Effector memory CD4-positive, alpha-beta T cell (primary cell): ENCODE measurements at regions not wholly inside any gene's neighbourhood (a gene's known extent, or its start where the extent isn't known, plus 50 kb on each side); places are given as distances from the start of the nearest gene placed in this dataset.

Experiments used
- DNase-seq, 3 donors: peaks; one replicate each; pipeline ENCODE4 v3.0.0-alpha.2; 2020
- H3K27ac ChIP-seq: 2 replicates; pipeline ENCODE4 v1.7.0; 2013; ENCODE audit warnings: mild to moderate bottlenecking, low read length, moderate library complexity; ENCODE audit not compliant: insufficient read depth, poor library complexity, severe bottlenecking
- H3K27me3 ChIP-seq: replicated peaks from 2 replicates; pipeline ENCODE4 v1.7.0; 2013; ENCODE audit warnings: mild to moderate bottlenecking, low read length; ENCODE audit not compliant: insufficient read depth, control insufficient read depth, poor library complexity, severe bottlenecking
- H3K36me3 ChIP-seq: 2 replicates; pipeline ENCODE4 v1.7.0; 2013; ENCODE audit warnings: mild to moderate bottlenecking, low read length, moderate library complexity; ENCODE audit not compliant: control insufficient read depth, insufficient read depth
- H3K4me1 ChIP-seq: 2 replicates; pipeline ENCODE4 v1.7.0; 2013; ENCODE audit warnings: low read length, mild to moderate bottlenecking; ENCODE audit not compliant: control insufficient read depth, insufficient read depth, poor library complexity, severe bottlenecking
- H3K4me3 ChIP-seq: 2 replicates; pipeline ENCODE4 v1.7.0; 2013; ENCODE audit warnings: low read length, low read depth, mild to moderate bottlenecking; ENCODE audit not compliant: insufficient read depth, poor library complexity, severe bottlenecking
- H3K9me3 ChIP-seq: 2 replicates; pipeline ENCODE4 v1.7.0; 2013; ENCODE audit warnings: mild to moderate bottlenecking, low read length, moderate library complexity; ENCODE audit not compliant: control insufficient read depth

DNA sequence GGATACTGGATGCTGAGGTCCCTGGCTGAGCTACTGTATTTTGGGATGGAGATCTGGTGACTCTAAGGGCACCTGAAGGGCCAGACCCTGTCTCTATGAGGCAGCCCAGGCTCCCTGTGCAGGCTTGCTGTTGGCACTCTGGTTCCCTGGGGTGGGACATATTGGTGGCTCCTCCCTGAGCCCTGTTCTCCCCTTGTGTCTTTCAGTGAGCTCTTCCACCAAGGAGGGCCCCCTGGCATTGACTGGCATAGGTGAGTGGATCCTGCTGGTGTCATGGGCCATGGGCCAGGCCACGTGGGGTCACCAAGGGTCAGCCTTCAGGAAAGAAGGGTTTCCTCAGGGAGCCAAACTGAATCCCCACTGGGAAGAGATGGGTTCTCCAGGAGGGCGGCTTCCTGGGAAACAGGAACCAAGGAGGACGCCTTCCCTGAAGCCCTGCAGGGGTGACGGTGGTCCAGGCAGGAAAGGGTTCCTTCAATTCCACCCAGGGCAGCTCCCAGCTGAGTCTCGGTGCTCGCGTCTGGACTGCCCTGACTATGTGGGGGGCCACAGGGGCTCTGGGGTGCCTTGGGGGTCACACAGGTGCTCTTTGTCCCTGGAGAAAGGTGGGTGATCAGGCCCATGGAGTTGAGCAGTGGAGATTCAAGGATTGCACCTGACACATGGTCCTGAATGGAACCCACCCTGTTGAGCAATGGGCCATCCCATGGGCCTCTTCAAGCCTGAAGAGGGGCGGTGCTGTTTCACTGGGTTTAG, 220.4 kb downstream of the SNRPN start:
- Histone ChIP-seq H3K4me1 (no peaks in the 10 kb centered on the region), H3K4me3 (no peak overlapping the region), H3K27ac (no peak overlapping the region), H3K27me3 (no peaks in the 10 kb centered on the region), H3K36me3 (no peaks in the 10 kb centered on the region), H3K9me3 (peaks cover 26% of the 10 kb centered on the region)
- no peak for DNase-seq

DNA sequence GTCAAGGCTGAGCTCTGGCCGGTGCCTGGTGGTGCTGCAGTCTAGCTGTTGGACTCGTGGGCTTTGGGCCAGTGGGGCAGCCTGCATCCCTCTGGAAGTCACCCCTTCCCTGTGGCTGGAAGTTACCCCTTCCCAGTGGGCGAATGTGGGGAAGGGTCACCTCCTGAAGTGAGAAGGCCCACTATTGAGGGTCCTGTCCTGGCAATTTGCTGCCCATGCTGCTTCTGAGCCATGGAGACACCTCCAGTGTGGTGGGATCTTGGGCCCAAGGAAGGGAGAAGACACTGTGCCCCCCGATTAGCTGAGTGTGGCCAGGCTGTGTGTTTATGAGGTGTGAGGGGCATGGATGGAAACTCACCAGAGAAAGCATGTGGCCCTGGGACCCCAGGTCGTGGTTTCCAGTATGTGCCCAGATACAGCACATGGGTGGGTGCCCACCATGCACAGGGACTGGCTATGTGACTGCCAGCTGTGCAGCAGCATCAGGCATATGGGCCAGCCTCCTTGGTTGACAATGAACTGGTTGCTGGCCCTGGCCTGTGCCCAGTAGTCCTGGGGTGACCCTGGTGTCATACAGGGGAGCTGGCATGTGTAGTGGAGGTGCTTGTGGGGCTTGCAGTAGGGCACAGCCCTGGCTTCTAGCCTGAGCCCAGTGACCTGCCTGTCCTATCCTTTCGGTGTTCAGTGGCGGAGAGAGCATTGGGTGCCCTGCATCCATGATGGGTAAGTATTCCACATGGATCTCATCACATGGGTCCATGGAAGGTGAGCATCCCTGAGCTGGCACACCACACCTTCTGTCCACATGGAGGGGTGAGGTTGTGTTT, 221.2 kb downstream of the SNRPN start:
- Histone ChIP-seq H3K9me3 (peaks cover 26% of the 10 kb centered on the region), H3K4me1 (no peaks in the 10 kb centered on the region)

DNA sequence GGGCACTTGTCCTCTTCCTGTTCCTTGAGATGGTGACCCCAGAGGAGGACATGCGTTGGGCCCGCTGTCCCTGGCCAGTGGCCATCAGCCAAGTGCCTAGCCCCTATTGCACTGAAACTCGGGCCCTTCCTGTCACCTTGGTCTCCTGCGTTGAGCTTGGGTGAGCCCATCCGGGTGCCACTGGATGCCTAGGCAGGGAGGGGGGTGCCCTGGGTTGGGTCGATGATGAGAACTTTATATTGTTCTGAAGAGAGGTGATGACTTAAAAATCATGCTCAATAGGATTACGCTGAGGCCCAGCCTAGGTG, 221.8 kb downstream of the SNRPN start:
- no peaks in the 10 kb centered on the region for H3K27me3 ChIP-seq
- peaks cover 26% of the 10 kb centered on the region for H3K9me3 ChIP-seq
- no peak overlapping the region for H3K27ac ChIP-seq
- H3K4me3 ChIP-seq, result no peak overlapping the region
- H3K4me1 ChIP-seq, result no peaks in the 10 kb centered on the region
- H3K36me3 ChIP-seq, result no peaks in the 10 kb centered on the region
- DNase-seq, result no peak

More for the DNA sequence above, 221.2 kb downstream of the SNRPN start:
- DNase-seq, result no peak
- Histone ChIP-seq H3K36me3 (no peaks in the 10 kb centered on the region), H3K4me3 (no peak overlapping the region), H3K27ac (no peak overlapping the region), H3K27me3 (no peaks in the 10 kb centered on the region)

DNA sequence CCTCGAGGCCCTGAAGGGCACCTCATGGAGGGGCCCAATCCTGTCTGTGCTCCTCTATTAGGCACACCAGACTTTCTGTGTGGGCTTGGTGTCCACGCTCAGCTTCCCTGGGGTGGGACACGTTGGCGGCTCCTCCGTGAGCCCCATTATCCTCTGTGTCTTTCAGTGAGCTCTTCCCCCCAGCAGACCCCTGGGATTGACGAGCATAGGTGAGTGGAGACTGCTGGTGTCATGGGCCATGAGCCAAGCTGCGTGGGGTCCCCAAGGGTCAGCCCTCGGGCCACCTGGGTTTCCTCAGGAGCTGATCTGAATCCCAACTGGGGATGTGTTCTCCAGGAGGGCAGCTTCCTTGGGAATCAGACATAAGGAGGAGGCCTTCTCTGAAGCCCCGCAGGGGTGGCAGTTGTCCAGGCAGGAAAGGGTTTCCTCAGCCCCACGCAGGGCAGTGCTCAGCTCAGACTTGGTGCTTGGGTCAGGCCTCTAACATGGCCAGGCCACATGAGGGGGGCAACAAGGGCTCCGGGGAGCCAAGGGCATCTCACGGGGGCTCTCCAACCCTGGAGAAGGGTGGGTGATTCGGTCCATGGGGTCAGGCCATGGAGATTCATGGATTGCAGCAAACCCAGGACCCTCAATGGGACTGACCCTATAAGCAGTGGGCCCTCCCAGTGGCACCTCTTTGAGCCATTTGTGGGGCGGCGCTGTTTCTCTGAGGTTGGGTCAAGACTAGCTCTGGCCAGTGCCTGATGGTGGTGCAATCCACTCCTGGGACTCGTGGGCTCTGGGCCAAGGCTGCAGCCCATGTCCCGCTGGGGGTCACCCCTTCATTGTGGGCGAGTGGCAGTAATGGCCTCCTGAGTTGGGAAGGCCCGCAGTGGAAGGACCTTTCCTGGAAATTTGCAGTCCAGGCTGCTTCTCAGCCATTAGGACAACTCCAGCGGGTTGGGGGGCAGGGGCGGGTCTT, 222.5 kb downstream of the SNRPN start:
- H3K27ac ChIP-seq, result no peak overlapping the region
- no peak for DNase-seq
- no peaks in the 10 kb centered on the region for H3K4me1 ChIP-seq
- H3K9me3 ChIP-seq, result peaks cover 26% of the 10 kb centered on the region
- no peaks in the 10 kb centered on the region for H3K27me3 ChIP-seq
- no peaks in the 10 kb centered on the region for H3K36me3 ChIP-seq
- no peak overlapping the region for H3K4me3 ChIP-seq

DNA sequence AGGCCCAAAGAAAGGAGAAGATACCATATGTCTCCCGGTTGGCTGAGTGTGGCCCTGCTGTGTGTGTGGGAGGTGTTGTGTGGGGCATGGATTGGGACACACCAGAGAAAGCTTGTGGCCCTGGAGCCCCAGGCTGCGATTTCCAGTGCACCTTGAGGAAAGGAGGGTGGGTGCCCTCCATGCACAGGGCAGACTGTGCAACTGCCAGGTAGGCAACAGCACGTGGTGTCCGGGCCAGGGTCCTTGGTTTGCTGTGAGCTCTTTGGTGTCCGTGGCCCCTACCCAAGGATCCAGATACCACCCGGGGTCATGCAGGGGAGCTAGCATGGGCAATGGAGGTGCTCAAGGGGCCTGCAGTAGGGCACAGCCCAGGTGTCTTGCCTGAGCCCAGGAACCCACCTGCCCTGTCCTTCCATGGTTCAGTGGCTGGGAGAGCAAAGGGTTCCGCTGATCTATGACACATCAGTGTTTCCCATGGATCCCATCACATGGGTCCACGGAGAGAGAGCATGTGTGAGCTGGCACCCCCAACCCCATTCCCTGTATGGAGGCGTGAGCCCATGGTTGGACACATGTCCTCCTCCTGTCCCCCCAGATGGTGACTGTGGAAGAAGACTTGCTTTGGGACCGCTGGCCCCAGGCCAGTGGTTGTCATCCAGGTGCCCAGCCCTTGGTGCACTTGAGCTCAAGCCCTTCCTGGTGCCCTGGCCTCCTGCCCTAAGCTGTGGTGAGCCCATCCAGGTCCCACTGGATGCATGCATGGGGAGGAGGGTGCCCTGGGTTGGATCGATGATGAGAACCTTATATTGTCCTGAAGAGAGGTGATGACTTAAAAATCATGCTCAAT, 223.4 kb downstream of the SNRPN start:
- H3K9me3 ChIP-seq, result peaks cover 19% of the 10 kb centered on the region
- DNase-seq, result no peak
- no peaks in the 10 kb centered on the region for H3K4me1 ChIP-seq
- no peaks in the 10 kb centered on the region for H3K36me3 ChIP-seq
- no peak overlapping the region for H3K4me3 ChIP-seq
- no peak overlapping the region for H3K27ac ChIP-seq
- H3K27me3 ChIP-seq, result no peaks in the 10 kb centered on the region

DNA sequence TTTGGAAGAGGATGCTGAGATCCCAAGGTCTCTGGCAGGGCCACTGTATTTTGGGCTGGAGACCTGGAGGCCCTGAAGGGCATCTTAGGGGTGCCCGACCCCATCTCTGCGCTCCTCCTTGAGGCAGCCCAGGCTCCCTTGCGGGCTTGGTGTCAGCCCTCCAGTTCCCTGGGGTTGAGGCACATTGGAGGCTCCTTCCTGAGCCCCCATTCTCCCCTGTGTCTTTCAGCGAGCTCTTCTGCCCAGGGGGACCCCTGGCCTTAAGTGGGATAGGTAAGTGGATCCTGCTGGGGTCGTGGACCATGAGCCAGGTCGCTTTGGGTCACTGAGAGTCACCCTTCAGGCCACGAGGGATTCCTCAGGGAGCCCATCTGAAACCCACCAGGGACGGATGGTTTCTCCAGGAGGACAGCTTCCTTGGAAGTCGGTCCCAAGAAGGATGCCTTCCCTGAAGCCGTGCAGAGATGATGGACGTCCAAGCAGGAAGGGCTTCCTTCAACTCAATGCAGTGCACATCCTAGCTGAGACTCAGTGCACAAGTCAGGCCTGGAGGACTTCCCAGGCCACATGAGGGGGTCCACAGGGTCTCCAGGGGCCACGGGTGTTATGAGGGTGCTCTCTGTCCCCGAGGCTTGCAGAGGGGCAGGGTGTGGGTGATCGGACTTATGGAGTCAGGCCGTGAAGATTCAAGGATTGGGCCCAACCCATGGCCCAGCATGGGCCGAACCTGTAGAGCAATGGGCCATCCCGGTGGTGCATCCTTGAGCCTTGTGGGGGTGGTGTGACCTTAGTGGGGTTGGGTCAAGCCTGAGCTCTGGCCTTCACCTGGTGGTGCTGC, 224.3 kb downstream of the SNRPN start:
- no peak overlapping the region for H3K27ac ChIP-seq
- no peak overlapping the region for H3K4me3 ChIP-seq
- no peaks in the 10 kb centered on the region for H3K4me1 ChIP-seq
- no peak for DNase-seq
- no peaks in the 10 kb centered on the region for H3K27me3 ChIP-seq
- H3K9me3 ChIP-seq, result peaks cover 15% of the 10 kb centered on the region
- H3K36me3 ChIP-seq, result no peaks in the 10 kb centered on the region

DNA sequence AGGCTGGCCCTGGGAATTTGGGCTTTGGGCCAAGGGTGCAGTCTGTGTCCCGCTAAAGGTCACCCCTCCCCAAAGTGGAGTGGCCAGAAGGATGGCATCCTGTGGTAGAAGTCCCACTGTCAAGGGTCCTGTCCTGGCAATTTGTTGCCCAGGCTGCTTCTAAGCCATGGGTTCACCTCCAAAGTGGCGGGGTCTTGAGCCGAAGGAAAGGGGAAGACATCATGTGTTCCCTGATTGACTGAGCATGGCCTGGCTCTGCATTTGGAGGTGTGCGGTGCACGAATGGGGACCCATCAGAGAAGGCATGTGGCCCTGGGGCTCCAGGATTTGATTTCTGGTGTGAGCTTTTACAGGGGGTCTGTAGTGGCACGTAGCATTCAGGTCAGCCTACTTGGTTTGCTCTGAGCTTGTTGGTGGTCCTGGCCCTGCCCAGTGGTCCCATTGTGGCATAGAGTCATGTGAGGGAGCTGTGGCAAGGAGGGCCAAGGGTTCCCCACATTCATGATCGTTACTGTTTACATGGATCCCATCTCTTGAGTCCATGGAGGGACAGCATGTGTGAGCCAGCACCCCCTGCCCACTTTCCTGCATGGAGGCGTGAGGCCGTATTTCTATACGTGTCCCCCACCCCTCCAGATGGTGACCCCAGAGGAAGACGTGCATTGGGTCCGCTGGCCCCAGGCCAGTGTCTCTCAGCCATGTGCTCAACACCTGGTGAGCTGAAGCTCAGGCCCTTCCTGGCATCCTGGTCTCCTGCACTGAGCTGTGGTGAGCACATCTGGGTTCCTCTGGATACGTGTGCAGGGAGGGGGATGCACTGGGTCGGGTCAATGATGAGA, 225.1 kb downstream of the SNRPN start:
- H3K27me3 ChIP-seq, result no peaks in the 10 kb centered on the region
- no peak overlapping the region for H3K4me3 ChIP-seq
- no peak overlapping the region for H3K27ac ChIP-seq
- no peaks in the 10 kb centered on the region for H3K36me3 ChIP-seq
- DNase-seq, result no peak
- H3K4me1 ChIP-seq, result no peaks in the 10 kb centered on the region
- peaks cover 12% of the 10 kb centered on the region for H3K9me3 ChIP-seq

DNA sequence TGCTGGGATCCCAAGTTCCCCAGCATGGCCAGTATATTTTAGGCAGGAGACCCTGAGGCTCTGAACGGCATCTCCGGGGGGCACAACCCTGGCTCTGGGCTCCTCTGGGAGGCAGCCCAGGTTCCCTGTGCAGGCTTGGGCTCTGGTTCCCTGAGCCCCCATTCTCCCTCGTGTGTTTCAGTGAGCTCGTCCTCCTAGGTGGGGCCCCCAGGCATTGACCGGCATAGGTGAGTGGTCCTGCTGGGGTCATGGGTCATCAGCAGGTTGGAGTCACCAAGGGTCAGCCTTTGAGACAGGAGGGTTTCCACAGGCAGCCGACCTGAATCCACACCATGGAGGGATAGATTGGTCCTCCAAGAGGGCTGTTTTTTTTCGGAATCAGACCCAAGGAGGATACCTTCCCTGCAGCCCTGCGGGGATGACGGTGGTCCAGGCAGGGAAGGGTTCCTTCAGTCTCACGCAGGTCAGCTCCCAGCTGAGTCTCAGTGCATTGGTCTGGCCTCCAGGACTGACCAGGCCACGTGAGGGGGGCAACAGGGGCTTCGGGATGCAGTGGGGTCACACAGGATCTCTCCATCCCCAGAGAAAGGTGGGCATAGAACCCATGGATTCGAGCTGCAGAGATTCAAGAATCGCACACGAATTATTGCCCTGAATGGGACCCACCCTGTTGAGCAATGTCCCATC, 226.0 kb downstream of the SNRPN start:
- Histone ChIP-seq H3K36me3 (no peaks in the 10 kb centered on the region), H3K27me3 (no peaks in the 10 kb centered on the region), H3K4me1 (no peaks in the 10 kb centered on the region), H3K9me3 (peaks cover 4% of the 10 kb centered on the region), H3K27ac (no peak overlapping the region), H3K4me3 (no peak overlapping the region)
- DNase-seq, result no peak
